A549 (cell line): ENCODE measurements at regions not wholly inside any gene's neighbourhood (a gene's known extent, or its start where the extent isn't known, plus 50 kb on each side); places are given as distances from the start of the nearest gene placed in this dataset.

ENCODE experiments used
- ATAC-seq, 2 experiments: fragments of 200-7000 bp in 1 of 2; fragments of >200 bp in 1 of 2; cut with Nextera tagmentation in 1 of 2; cut with Tn5 transposase in 1 of 2; 3 replicates each; pipeline versions ENCODE4 v1.8.0 to v1.9.1; 2018 to 2020; ENCODE audit warnings: mild to moderate bottlenecking in 1 of 2, moderate library complexity in 1 of 2
- CTCF ChIA-PET: fragments of 300-600 bp; sonication (Branson Sonifier 250); formaldehyde crosslinking; extraction: SDS; loops from one replicate; lab custom pipeline; 2021; ENCODE audit warnings: antibody characterized with exemption, inconsistent platforms; lab: Yijun Ruan, JAX
- POLR2A ChIA-PET: fragments of 350-600 bp; formaldehyde crosslinking; extraction: SDS; loops from one replicate; lab custom pipeline; 2021; ENCODE audit warnings: antibody characterized with exemption, inconsistent platforms; lab: Yijun Ruan, JAX
- DNase-seq, 2 experiments: peaks; one replicate each; pipeline versions ENCODE4 v3.0.0 to v3.0.0-alpha.2; 2011 to 2016; ENCODE audit warnings: low read depth in 1 of 2, low spot score in 1 of 2
- FAIRE-seq: peaks from 2 replicates; lab custom pipeline; 2011; peaks lifted over from hg19 to GRCh38; lab: Jason Lieb, UNC
- H3K27ac ChIP-seq, 2 experiments: fragments of >200 bp; sonication (Bioruptor Twin); formaldehyde crosslinking; 3 replicates each; pipeline ENCODE4 v1.5.1; 2016 to 2017
- H3K4me1 ChIP-seq: fragments of >200 bp; sonication (Bioruptor Twin); formaldehyde crosslinking; 3 replicates; pipeline ENCODE4 v1.6.1; 2016
- H3K4me2 ChIP-seq: fragments of >200 bp; sonication (Bioruptor Twin); formaldehyde crosslinking; 3 replicates; pipeline ENCODE4 v1.6.1; 2016
- H3K4me3 ChIP-seq: fragments of >200 bp; sonication (Bioruptor Twin); formaldehyde crosslinking; 3 replicates; pipeline ENCODE4 v1.5.1; 2016
- H3K9me3 ChIP-seq: fragments of >200 bp; sonication (Bioruptor Twin); formaldehyde crosslinking; 3 replicates; pipeline ENCODE4 v1.6.1; 2016
- CBX2 ChIP-seq: fragments of 200-600 bp; sonication (generic); IDR thresholded peaks from 2 replicates; pipeline ENCODE4 v1.6.1; 2016; ENCODE audit warnings: low read depth, mild to moderate bottlenecking, borderline replicate concordance
- CHD4 ChIP-seq: fragments of 200-600 bp; sonication (generic); IDR thresholded peaks from 2 replicates; pipeline ENCODE4 v1.6.1; 2016; ENCODE audit warnings: antibody characterized with exemption, mild to moderate bottlenecking, borderline replicate concordance
- E2F6 ChIP-seq: IDR thresholded peaks from 2 replicates; pipeline ENCODE4 v1.6.1; 2012; ENCODE audit warnings: low read depth, borderline replicate concordance
- ELK1 ChIP-seq: fragments of 150-350 bp; IDR thresholded peaks from 2 replicates; pipeline ENCODE4 v1.6.1; 2014; ENCODE audit warnings: low read depth, mild to moderate bottlenecking, low read length
- ESRRA ChIP-seq: fragments of 150-350 bp; IDR thresholded peaks from 2 replicates; pipeline ENCODE4 v1.6.1; 2014; ENCODE audit warnings: mild to moderate bottlenecking, low read length, borderline replicate concordance
- FOSB ChIP-seq: fragments of 250-450 bp; sonication (Bioruptor Pico); IDR thresholded peaks from 2 replicates; pipeline ENCODE4 v1.5.0; 2020; ENCODE audit warnings: mild to moderate bottlenecking, moderate library complexity
- FOXS1 ChIP-seq: fragments of 250-450 bp; sonication (Bioruptor Pico); IDR thresholded peaks from 2 replicates; pipeline ENCODE4 v1.5.0; 2020; ENCODE audit warnings: mild to moderate bottlenecking, moderate library complexity
- HDAC2 ChIP-seq: fragments of 200-600 bp; sonication (generic); IDR thresholded peaks from 2 replicates; pipeline ENCODE4 v1.6.1; 2016
- HES2 ChIP-seq: fragments of >200 bp; sonication (Bioruptor Twin); formaldehyde crosslinking; IDR thresholded peaks from 2 replicates; pipeline ENCODE4 v1.6.1; 2016
- HEYL ChIP-seq: fragments of 250-450 bp; sonication (Bioruptor Pico); IDR thresholded peaks from 2 replicates; pipeline ENCODE4 v1.8.0; 2021; ENCODE audit warnings: mild to moderate bottlenecking, moderate library complexity
- HOXA7 ChIP-seq: fragments of 250-450 bp; sonication (Bioruptor Pico); IDR thresholded peaks from 2 replicates; pipeline ENCODE4 v1.5.0; 2020; ENCODE audit warnings: mild to moderate bottlenecking, moderate library complexity
- HOXB5 ChIP-seq: fragments of 250-450 bp; sonication (Bioruptor Pico); IDR thresholded peaks from 2 replicates; pipeline ENCODE4 v1.5.0; 2020; ENCODE audit warnings: mild to moderate bottlenecking, moderate library complexity
- JUN ChIP-seq, 2 experiments: fragments of >200 bp; sonication (Bioruptor Twin); formaldehyde crosslinking; IDR thresholded peaks; 2 replicates in 1 of 2; 3 replicates in 1 of 2; pipeline ENCODE4 v1.6.1; 2016 to 2017
- JUNB ChIP-seq: fragments of >200 bp; sonication (Bioruptor Twin); formaldehyde crosslinking; IDR thresholded peaks from 2 replicates; pipeline ENCODE4 v1.6.1; 2016
- KDM5A ChIP-seq: fragments of 200-600 bp; sonication (generic); IDR thresholded peaks from 2 replicates; pipeline ENCODE4 v1.6.1; 2016; ENCODE audit warnings: antibody characterized with exemption, mild to moderate bottlenecking
- PBX3 ChIP-seq: IDR thresholded peaks from 2 replicates; pipeline ENCODE4 v1.6.1; 2012
- PHF8 ChIP-seq: fragments of 200-600 bp; sonication (generic); IDR thresholded peaks from 2 replicates; pipeline ENCODE4 v1.6.1; 2016; ENCODE audit warnings: low read depth, mild to moderate bottlenecking, antibody characterized with exemption, moderate library complexity, borderline replicate concordance
- POLR2A ChIP-seq: IDR thresholded peaks from 2 replicates; pipeline ENCODE4 v1.6.1; 2012; ENCODE audit warnings: mild to moderate bottlenecking, low read length
- RARB ChIP-seq: fragments of 250-450 bp; sonication (Bioruptor Pico); IDR thresholded peaks from 2 replicates; pipeline ENCODE4 v1.8.0; 2021; ENCODE audit warnings: mild to moderate bottlenecking, moderate library complexity
- RCOR1 ChIP-seq: fragments of 150-350 bp; IDR thresholded peaks from 2 replicates; pipeline ENCODE4 v1.6.1; 2014; ENCODE audit warnings: antibody characterized with exemption, low read length, low read depth
- REST ChIP-seq: fragments of 200-600 bp; sonication (generic); IDR thresholded peaks from 2 replicates; pipeline ENCODE4 v1.6.1; 2016; ENCODE audit warnings: antibody characterized with exemption, mild to moderate bottlenecking, moderate library complexity
- RFX5 ChIP-seq: fragments of 450-650 bp; IDR thresholded peaks from 2 replicates; pipeline ENCODE4 v1.7.1; 2014; ENCODE audit warnings: antibody characterized with exemption, mild to moderate bottlenecking, moderate library complexity
- SMC3 ChIP-seq: fragments of >200 bp; sonication (Bioruptor Twin); formaldehyde crosslinking; IDR thresholded peaks from 3 replicates; pipeline ENCODE4 v1.6.1; 2018; ENCODE audit warnings: inconsistent platforms
- SREBF2 ChIP-seq: fragments of 450-650 bp; IDR thresholded peaks from 2 replicates; pipeline ENCODE4 v1.6.1; 2014; ENCODE audit warnings: mild to moderate bottlenecking, moderate library complexity
- TFCP2L1 ChIP-seq: fragments of 250-450 bp; sonication (Bioruptor Pico); IDR thresholded peaks from 2 replicates; pipeline ENCODE4 v1.5.0; 2021; ENCODE audit warnings: mild to moderate bottlenecking
- ZC3H11A ChIP-seq: fragments of 450-650 bp; IDR thresholded peaks from 2 replicates; pipeline ENCODE4 v1.6.1; 2014; ENCODE audit warnings: antibody characterized with exemption, mild to moderate bottlenecking
- ZSCAN20 ChIP-seq: fragments of 250-450 bp; sonication (Bioruptor Pico); IDR thresholded peaks from 2 replicates; pipeline ENCODE4 v1.8.0; 2022; ENCODE audit warnings: mild to moderate bottlenecking, moderate library complexity
- WGBS: methylation state at CpG from one replicate; pipeline ENCODE4 v1.1.6; 2017; ENCODE audit errors: missing lambda C conversion rate; 5-methylcytosine and 5-hydroxymethylcytosine counted together

- no peak for DNase-seq
- POLR2A ChIA-PET = no interaction called here
- TF ChIP-seq RCOR1 (no peak), SMC3 (no peak), HEYL (CRISPR knock-in tag) (no peak), HOXA7 (no peak), REST (no peak), HOXB5 (CRISPR knock-in tag) (no peak), RFX5 (no peak), ESRRA (no peak)
- H3K4me1 ChIP-seq = peaks cover 5% of the 10 kb centered on the region; the same call in 1 of the 3 replicates
- peak; percentile 51 for FAIRE-seq
- H3K9me3 ChIP-seq = no peaks in the 10 kb centered on the region
- no peak overlapping the region for H3K4me3 ChIP-seq
- H3K4me2 ChIP-seq = no peak overlapping the region
- ATAC-seq = no peak
- WGBS = 96% methylated on average over 3 of the region's 3 CpGs
- no peak overlapping the region for H3K27ac ChIP-seq
- CTCF ChIA-PET = no interaction called here
Observed at GRCh38 chr10:88033385-88033784, 170.0 kb downstream of the PTEN start.

- 90% methylated on average over 4 of the region's 4 CpGs for WGBS
- no peak overlapping the region for H3K4me3 ChIP-seq
- POLR2A ChIA-PET = no interaction called here
- H3K9me3 ChIP-seq = no peaks in the 10 kb centered on the region
- TF ChIP-seq CBX2 (no peak), JUN (IDR thresholded peaks at IDR 0.05) (no peak)
- TF ChIP-seq, all 56 proteins: peak for 0
- CTCF ChIA-PET = no interaction called here
- Histone ChIP-seq H3K27ac (no peak overlapping the region), H3K4me2 (no peak overlapping the region), H3K4me1 (peaks cover 3% of the 10 kb centered on the region; the same call in 1 of the 3 replicates)
- ATAC-seq (no peak), DNase-seq (no peak), FAIRE-seq (no peak)
Observed at GRCh38 chr10:88033793-88034192, 170.4 kb downstream of the PTEN start.

GRCh38 chr10:88036126-88036525 is 172.7 kb downstream of the PTEN start:
- DNase-seq (no peak), ATAC-seq (no peak), FAIRE-seq (no peak)
- Histone ChIP-seq H3K4me2 (no peak overlapping the region), H3K27ac (no peak overlapping the region), H3K4me3 (no peak overlapping the region), H3K4me1 (peaks cover 16% of the 10 kb centered on the region), H3K9me3 (no peaks in the 10 kb centered on the region)
- TF ChIP-seq ELK1 (no peak), HDAC2 (no peak), TFCP2L1 (CRISPR knock-in tag) (no peak), CHD4 (no peak)
- ChIA-PET POLR2A (no interaction called here), CTCF (interaction anchor here (1.3 kb wide), 1 partner anchor 354 kb away, joined by 3 read pairs; no protein-coding TSS in a partner anchor)
- 89% methylated on average over 4 of the region's 4 CpGs for WGBS

- 73% methylated on average over 2 of the region's 2 CpGs for WGBS
- FAIRE-seq (no peak), ATAC-seq (no peak), DNase-seq (no peak)
- POLR2A ChIA-PET = no interaction called here
- H3K4me2 ChIP-seq = no peak overlapping the region
- no peaks in the 10 kb centered on the region for H3K9me3 ChIP-seq
- CTCF ChIA-PET = no interaction called here
- H3K4me3 ChIP-seq = no peak overlapping the region
- H3K27ac ChIP-seq = peak overlapping the region in 1 of 2 experiments; percentile 15; a peak in 1 of 6 replicates
- peaks cover 16% of the 10 kb centered on the region for H3K4me1 ChIP-seq
- no peak for TF ChIP-seq FOXS1
- TF ChIP-seq E2F6 = no peak
- TF ChIP-seq ZSCAN20 (CRISPR knock-in tag) = no peak
- no peak for TF ChIP-seq JUNB
- no peak for TF ChIP-seq PBX3
- no peak for TF ChIP-seq ZC3H11A
- no peak for TF ChIP-seq KDM5A
- TF ChIP-seq RARB (CRISPR knock-in tag) = no peak
- no peak for TF ChIP-seq PHF8
- no peak for TF ChIP-seq FOSB
- TF ChIP-seq POLR2A = no peak
- no peak for TF ChIP-seq HEYL (CRISPR knock-in tag)
- no peak for TF ChIP-seq HES2
- no peak for TF ChIP-seq SREBF2
Observed at GRCh38 chr10:88037623-88038022, 174.2 kb downstream of the PTEN start.
